GM18858 (cell line): ENCODE measurements at regions not wholly inside any gene's neighbourhood (a gene's known extent, or its start where the extent isn't known, plus 50 kb on each side); places are given as distances from the start of the nearest gene placed in this dataset.
"Not testable (repeated sequence)": the region's sequence is repeated elsewhere in the genome, so short reads cannot be mapped to it uniquely, and the experiment has no call there.

ENCODE experiments used
- ATAC-seq: cut with Tn5 transposase; IDR thresholded peaks from one replicate; pipeline ENCODE4 v1.9.1; 2021; ENCODE audit not compliant: unreplicated experiment

DNA sequence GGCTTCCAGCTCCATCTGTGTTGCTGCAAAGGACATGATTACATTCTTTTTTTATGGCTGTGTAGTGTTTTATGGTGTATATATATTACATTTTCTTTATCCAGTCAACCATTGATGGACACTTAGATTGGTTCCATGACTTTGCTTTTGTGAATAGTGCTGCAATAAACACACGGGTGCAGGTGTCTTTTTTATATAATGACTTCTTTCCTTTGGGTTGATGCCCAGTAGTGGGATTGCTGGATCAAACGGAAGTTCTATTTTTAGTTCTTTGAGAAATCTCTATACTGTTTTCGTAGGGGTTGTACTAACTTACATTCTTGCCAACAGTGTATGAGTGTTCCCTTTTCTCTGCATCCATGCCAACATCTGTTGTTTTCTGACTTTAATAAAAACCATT lies 189.7 kb downstream of the ACTR3B start:
- no peak for ATAC-seq

DNA sequence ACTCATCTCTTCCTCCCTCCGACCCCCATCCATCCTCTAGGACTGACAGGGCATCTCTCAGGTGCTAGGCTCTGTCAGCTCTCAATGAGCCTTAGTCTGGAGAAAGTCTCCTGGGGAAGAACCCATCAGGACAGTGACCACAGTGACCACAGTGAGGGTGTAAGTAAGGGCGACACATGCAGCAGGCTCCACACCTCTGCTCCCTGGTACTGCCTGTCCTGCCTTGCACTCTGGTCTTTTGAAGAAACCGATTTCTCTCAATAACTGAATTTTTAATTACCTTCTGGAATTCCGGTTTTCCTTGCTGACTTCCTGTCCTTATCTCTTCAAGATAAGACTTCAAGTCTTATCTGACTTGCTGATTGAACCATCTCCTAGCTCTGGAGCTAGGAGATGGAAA lies 190.2 kb downstream of the ACTR3B start:
- ATAC-seq = no peak

DNA sequence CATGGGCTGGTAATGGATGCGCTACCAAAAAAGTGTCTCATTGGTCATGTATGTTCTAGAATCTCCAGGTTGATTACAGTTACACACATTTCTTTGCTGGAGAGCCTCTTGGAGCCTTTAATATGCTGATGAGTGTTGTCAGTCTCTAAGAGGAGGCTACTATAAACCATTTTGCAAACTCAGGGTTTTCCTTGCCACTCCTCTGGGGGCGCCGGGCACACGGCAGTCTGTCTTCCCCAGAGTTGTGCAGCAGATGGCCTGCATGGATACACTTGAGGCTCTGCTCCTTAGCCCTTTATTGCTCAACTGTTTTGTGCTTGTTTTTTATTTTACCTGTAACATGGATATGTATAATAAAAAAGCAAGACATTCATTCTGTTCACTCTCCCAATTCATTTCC lies 196.5 kb downstream of the ACTR3B start:
- no peak for ATAC-seq

DNA sequence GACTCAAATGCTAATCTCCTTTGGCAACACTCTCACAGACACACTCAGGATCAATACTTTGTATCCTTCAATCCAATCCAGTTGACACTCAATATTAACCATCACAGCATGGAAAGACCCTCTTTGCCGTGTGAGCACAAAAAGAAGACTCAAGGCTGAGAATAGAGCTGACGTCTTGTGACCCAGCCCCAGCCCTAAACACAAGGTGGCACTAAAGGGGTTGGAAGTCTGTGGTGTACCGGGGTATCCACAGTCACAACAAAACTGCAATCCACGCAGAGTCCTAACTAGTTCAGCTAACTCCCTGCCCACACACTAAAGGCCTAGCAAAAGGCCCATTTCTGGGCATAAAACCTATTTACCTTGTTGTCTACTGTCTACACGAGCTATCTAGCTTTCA lies 200.1 kb downstream of the ACTR3B start:
- no peak for ATAC-seq

DNA sequence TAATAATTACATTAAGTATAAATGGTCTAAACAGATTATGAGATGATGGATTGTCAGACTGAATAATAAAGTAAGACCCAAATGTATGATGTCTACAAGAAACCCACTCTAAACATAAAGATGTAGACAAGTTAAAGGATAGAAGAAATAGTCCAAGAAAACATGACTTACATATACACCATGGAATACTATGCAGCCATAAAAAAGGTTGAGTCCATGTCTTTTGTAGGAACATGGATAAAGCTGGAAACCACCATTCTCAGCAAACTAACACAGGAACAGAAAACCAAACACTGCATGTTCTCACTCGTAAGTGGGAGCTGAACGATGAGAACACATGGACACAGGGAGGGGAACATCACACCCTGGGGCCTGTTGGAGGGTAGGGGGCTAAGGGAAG lies 202.2 kb downstream of the ACTR3B start:
- not testable (repeated sequence) for ATAC-seq

DNA sequence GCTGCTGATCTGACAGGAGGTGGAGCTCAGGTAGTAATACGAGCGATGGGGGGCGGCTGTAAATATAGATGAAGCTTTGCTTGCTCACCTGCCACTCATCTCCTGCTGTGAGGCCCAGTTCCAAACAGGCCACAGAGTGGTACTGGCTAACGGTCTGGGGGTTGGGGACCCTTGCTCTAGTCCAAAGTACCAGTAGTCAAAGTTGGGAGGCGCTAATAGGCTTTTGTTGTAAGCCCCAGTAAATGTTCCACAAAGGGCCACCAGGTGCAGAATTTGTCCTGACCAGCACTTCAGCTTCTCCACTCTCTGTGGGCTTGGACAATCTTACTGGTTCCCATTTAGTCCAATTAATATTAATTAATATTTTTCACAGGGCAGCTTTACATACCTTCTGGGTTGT lies 206.6 kb downstream of the ACTR3B start:
- ATAC-seq = no peak

DNA sequence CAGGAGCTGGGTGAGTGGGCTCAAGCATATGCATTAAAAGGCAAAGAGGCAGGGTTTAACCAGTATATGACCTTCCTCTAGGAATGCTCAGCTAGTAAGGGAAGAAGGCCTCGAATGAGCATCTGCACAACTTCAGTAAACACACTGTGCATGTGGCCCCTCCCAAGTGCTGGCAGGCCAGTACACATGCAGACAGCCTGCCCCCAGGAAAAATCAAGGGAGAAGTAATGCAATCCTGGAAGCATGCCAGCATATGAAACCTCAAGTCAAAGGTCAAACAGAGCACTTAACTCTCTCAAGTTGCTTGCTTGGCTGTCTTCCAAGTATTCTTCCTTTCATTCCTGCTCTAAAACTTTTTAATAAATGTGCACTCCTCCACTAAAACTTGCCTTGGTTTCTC lies 208.4 kb downstream of the ACTR3B start:
- no peak for ATAC-seq

DNA sequence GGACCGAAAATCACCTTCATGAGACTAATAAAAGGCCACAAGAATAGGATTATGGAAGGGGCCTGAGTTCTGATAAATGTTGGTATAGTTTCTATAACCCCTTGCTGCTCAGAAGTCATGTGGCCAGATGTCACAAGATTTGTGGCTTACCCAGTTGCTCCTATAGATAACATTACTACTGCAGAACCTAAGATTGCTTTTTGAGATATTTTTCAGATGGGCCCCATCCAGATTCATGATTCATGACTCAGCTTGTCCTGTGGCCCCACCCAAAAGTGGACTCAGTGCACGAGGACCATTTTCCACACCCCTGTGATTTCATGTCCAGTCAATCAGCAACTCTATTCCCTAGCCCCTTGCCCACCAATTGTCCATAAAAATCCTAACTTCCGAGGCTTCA lies 209.0 kb downstream of the ACTR3B start:
- no peak for ATAC-seq

DNA sequence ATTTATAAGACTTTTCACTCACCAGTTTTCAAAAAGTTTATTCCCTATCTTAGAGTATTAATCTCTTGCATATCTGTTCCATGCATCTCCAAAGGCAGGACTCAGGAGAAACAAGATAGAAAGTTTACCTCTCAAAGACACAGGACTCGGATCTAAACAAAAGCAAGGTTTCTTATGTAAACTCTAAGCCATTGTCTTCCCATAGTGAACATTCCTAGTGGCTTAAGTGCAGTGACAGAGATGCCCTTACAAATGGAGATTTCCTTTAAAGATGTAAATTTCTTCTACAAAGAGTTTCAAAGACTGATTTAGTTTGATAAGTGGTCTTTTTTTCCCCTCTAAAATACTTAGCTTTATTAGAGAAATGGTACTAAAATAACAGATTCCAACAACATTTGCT lies 209.8 kb downstream of the ACTR3B start:
- no peak for ATAC-seq

DNA sequence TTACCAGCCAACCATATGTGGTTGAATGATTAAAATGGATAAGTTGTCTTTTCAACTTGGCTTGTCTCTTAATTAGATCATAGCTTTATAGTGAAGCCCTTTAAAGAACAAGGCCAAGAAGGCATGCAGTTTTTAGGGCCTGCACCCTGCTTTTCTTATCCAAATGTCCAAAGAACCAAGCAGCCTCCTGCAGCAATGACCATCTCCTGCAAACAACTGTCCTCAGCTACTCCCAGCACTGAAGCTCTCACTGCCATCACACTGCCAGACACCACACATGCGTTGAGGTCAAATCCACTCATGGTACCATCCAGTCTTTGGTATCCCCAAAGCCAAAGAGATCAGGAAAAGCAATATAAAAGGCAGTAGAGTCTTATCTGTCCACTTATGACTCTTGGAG lies 210.3 kb downstream of the ACTR3B start:
- ATAC-seq = no peak

DNA sequence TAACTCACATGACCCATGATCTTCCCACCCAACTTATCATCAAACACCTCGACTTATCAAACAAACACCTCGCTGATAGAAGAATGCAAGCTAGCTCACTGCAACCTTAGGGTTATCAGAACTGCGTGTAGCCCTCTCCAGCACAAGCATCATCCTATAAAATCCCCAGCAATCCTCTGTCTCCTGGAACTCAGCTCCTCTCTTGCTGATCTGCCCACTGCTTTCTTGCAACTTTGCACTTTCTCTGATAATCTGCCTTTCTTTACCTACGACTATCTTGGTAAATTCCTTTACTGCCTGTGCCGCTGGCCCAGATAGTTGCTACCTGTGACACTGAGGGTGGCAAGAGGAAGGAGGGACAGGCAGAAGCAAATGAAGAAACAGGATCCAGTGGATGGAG lies 210.9 kb downstream of the ACTR3B start:
- no peak for ATAC-seq

DNA sequence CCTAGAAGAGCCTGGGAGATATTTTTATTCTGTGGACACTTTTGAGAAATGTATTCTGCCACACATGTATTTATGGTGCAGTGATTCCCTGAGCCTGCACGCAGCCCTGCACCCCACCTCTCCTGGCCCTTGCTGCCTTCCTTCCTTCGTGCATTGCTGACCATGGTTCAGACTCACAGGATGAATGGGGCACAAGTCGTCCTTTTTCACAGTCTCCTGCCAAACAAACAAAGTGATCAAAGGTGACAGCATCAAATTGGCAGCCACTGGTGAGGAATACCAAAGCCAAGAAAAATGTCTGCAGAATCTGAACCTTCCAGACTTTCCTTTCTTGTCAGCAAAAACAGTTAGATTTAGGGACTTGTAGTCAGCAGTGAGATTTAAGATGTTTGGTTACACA lies 215.0 kb downstream of the ACTR3B start:
- no peak for ATAC-seq

DNA sequence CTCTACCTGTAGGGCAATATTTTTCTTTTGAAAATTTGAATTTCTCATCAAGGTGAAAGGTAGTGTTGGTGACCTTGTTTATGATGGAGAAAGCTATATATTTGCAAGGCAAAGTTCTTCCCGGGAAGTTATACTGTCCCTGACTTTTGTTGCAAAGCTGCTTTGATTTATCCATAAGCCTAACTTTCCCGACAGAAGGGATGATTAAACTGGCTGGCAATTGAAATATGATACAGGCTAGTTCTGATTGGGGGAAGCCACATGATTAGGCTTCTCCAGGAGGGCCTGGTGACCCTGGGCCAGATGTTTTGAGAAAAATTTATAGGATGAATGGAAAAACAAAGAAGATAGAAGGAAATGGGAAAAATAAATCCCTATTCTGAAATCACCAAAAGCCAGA lies 215.5 kb downstream of the ACTR3B start:
- no peak for ATAC-seq

DNA sequence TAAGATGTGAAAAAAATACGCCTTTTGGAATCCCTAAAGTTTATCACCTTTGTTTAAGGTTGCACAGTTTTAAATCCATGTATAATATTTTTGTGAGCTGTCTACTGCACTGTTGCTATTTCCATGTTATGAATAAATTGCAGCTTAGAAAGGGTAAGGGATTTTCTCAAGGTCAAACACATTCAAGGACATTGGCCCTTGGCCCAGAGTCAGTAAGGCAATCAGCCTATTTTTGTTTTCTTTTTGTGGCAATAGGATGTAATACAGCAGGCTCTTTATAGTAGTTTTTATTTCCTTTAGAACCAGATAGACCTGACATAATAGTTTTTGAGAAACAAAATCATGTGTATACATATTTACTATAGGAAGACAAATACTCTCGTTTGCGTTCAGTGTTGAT lies 219.8 kb downstream of the ACTR3B start:
- ATAC-seq = no peak

DNA sequence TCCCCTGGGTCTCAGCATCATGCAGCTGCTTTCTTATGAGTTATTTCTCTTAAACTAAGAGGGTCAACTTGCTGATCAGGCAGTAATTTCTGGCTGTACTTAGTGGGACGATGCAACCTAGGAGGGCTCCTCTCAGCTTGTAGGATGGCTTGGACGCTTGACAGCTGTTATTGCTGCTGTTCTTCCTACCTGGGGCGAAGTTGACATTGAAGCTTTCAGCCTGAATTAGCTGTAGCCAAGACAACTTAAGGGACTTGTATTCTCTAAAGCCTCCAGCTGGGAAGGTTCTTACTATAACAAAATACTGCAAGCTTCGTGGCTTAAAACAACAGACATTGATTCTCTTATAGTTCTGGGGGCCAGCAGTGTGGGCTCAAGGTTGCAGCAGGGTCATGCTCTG lies 224.9 kb downstream of the ACTR3B start:
- no peak for ATAC-seq

DNA sequence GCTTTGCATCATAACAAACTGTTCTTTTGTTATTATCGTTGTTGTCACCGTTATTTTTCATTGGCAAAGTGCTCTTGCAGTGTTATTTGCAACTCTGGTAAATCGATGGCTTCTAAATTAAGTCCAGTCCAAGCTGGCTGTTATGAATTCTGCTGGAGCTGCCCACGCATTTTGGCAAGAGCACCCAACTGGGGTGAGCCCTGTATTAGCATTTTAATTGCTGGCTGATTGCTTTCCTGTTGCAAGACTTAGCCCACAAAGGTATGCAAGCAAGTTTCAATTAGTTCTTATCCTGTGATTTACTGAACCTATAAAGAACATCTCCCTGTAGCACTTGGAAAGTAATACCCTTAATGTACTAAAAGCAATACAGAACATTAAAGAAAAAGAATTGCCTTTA lies 226.8 kb downstream of the ACTR3B start:
- ATAC-seq = no peak

DNA sequence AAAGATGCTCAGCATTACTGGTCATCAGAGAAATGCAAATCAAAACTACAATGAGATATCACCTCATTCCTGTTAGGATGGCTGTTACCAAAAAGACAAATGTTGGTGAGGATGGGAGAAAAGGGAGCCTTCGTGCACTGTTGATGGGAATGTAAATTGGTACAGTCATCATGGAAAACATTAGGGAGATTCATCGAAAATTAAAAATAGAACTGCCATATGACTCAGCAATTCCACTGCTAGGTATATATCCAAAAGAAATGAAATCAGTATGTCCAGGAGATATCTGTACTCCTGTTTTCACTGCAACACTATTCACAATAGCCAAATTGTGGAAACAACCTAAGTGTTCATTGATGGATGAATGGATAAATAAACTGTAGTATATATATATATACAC lies 228.1 kb downstream of the ACTR3B start:
- no peak for ATAC-seq

DNA sequence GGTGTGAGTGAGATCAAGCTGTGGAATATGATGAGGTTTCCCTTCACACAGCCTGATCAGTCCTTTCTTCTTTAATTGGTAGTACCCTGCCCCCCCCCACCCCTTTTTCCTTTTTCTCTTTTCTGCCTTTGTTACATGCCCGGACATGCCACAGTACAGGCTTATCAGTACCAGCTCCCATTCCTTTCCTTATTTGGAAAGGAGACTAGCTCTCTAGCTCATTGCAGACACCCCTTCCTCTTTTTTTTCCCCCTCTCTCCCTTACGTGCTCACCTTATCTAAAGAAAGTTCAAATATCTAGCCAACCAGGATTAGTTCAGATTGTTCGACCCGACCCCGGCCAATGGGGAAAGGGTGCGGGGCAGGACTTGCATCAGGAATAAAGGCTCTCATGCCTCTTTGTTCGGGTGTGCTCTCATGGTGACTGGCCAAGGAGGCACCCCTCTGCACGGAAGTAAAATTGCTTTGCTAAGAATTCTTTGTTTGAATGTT lies 230.4 kb downstream of the ACTR3B start:
- no peak for ATAC-seq

DNA sequence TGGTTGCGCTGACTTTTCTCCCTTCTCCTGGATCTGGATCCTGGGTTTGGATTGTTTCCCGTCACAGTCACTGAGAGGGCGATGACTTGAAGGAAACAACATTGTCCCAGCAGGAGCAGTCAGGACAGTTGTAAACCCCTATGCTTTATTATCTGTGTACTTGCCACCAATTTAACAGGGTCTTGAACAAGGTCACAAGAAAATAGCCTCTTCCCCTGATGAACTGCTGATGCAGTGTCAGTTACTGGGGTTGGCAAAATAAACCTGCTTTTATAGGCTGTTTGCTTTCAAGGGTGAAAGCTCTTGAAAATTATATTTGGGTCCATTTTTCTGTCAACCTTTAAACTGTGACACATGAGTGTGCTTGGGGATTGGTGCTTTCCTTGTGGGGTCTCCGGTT lies 238.9 kb downstream of the ACTR3B start:
- ATAC-seq = no peak

DNA sequence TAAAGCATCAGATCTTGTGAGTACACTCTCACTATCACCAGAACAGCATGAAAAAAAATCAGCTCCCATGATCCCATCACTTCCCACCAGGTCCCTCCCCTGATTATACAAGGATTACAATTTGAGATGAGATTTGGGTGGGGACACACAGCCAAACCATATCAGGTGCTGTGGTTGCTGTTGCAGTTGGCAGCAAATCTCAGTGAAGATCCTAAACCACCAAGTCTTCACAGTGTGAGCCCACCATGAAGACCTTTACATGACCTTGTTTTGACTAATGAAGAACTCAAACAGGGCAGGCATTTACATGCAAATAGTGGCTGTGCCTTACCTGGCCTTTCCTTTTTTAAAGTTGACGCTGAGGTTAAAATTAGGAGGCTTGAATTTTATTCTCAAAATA lies 242.6 kb downstream of the ACTR3B start:
- ATAC-seq = no peak

DNA sequence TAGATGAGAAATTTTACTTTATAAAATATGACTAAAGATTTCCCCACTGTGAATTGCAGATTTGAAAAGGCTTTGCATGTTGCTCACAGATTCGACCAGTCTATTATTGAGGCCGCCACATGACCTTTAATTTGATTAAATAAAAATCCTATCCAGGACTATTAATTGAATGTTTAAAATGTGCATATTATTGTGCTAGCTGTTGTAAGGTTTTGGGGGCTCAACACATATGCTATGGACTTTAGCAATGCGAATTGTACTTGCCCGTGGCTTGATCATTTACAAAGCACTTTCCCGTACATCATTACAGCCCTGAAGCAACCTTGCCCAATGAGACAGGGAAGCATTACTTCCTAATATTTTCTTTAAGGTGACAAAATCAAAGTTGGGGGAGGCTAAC lies 243.0 kb downstream of the ACTR3B start:
- ATAC-seq = no peak

DNA sequence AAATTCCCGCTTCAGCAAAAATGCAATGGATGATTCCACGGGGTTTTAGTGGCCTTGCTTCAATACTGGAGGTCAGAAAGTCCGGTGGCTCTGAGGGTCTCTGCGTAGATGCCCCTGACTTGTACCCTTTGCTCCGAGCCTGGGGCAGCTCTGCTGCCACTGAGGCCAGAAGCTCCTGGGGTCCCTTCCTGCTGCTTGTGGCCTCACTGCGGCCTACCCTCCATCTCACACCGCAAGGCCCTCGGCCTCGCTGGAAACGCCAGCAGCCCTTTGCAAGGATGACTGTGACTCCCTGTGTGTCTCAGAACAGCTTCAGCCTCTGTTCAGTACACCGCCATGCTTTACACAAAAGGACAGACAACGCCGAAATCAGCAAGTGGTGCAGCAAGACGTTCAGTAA lies 244.8 kb downstream of the ACTR3B start:
- ATAC-seq = no peak

DNA sequence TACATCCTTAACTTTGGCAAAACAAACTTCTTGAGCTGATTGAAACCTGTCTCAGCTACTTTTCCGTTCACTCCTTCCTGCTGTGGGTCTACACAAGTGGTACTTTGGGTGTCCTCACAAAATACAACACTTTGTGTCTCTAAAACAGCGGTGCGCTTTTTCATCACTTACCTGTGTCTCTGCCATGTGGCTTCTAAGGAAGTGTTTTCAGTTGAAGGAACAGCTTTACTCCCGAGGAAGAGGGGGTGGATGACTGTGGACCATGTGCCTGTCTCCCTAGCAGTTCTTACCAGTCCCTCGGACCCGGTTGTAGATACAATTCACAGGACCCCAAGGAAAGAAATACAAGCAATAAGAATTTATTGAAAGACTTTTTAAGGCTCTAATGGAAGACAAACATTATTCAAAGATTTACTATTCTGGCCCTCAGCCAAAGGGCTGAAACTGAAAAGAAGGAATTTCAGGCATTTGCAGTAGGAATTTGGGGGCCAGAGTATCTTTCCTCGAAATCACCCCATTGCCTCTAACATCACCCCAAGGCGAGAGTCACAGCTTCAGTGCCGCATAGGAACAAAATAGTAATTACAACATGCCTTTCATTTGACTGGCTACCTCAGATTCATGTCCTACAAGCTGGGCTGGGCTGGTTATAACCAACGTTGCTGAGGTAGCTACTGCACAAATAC lies 246.3 kb downstream of the ACTR3B start:
- ATAC-seq = no peak
